Hepatocyte (in vitro differentiated cells): ENCODE measurements at regions not wholly inside any gene's neighbourhood (a gene's known extent, or its start where the extent isn't known, plus 50 kb on each side); places are given as distances from the start of the nearest gene placed in this dataset.

Experiments
- DNase-seq: peaks from one replicate; pipeline ENCODE4 v3.0.0-alpha.2; 2016; ENCODE audit warnings: low spot score
- H2AFZ ChIP-seq: fragments of 200-600 bp; sonication (generic); 2 replicates; pipeline ENCODE4 v1.6.0; 2016; ENCODE audit warnings: antibody characterized with exemption, mild to moderate bottlenecking
- H3K27ac ChIP-seq: fragments of 200-600 bp; sonication (generic); 2 replicates; pipeline ENCODE4 v1.5.1; 2016; ENCODE audit warnings: mild to moderate bottlenecking
- H3K27me3 ChIP-seq: fragments of 200-600 bp; sonication (generic); 2 replicates; pipeline ENCODE4 v1.6.1; 2016
- H3K36me3 ChIP-seq: fragments of 200-600 bp; sonication (generic); replicated peaks from 2 replicates; pipeline ENCODE4 v1.5.1; 2016; ENCODE audit warnings: low read depth; ENCODE audit not compliant: insufficient read depth
- H3K4me1 ChIP-seq: fragments of 200-600 bp; sonication (generic); 2 replicates; pipeline ENCODE4 v1.5.1; 2016; ENCODE audit warnings: mild to moderate bottlenecking, moderate library complexity; ENCODE audit not compliant: insufficient read depth
- H3K4me2 ChIP-seq: fragments of 200-600 bp; sonication (generic); 2 replicates; pipeline ENCODE4 v1.6.0; 2016
- H3K4me3 ChIP-seq: fragments of 200-600 bp; sonication (generic); 2 replicates; pipeline ENCODE4 v1.5.1; 2016; ENCODE audit warnings: mild to moderate bottlenecking
- H3K79me2 ChIP-seq: fragments of 200-600 bp; sonication (generic); 2 replicates; pipeline ENCODE4 v1.6.0; 2017; ENCODE audit warnings: mild to moderate bottlenecking
- H3K9me2 ChIP-seq: fragments of 200-600 bp; sonication (generic); replicated peaks from 2 replicates; pipeline ENCODE4 v1.6.0; 2017; ENCODE audit warnings: mild to moderate bottlenecking; ENCODE audit not compliant: insufficient read depth
- H3K9me3 ChIP-seq: fragments of 200-600 bp; sonication (generic); 2 replicates; pipeline ENCODE4 v1.5.1; 2016; ENCODE audit warnings: low read depth, mild to moderate bottlenecking
- H4K20me1 ChIP-seq: fragments of 200-600 bp; sonication (generic); 2 replicates; pipeline ENCODE4 v1.6.0; 2016; ENCODE audit warnings: mild to moderate bottlenecking; ENCODE audit not compliant: insufficient read depth, poor library complexity, severe bottlenecking
- CTCF ChIP-seq: fragments of 200-600 bp; sonication (generic); IDR thresholded peaks from 2 replicates; pipeline ENCODE4 v1.5.1; 2016; ENCODE audit warnings: antibody characterized with exemption, mild to moderate bottlenecking; ENCODE audit not compliant: poor library complexity
- EZH2 ChIP-seq: fragments of 200-600 bp; sonication (generic); IDR thresholded peaks from 2 replicates; pipeline ENCODE4 v1.6.1; 2016; ENCODE audit warnings: antibody characterized with exemption, mild to moderate bottlenecking, borderline replicate concordance
- EZH2phosphoT487 ChIP-seq: fragments of 200-600 bp; sonication (generic); IDR thresholded peaks from one replicate; pipeline ENCODE4 v1.6.1; 2018; ENCODE audit warnings: antibody characterized with exemption, mild to moderate bottlenecking, low read depth, moderate library complexity; ENCODE audit not compliant: unreplicated experiment, severe bottlenecking
- WGBS: methylation state at CpG from one replicate; pipeline ENCODE4 v1.1.6; 2016; ENCODE audit warnings: low lambda C conversion rate; ENCODE audit errors: missing lambda C conversion rate; 5-methylcytosine and 5-hydroxymethylcytosine counted together

- H4K20me1 ChIP-seq = no peaks in the 10 kb centered on the region
- no peak overlapping the region for H3K4me3 ChIP-seq
- H3K9me3 ChIP-seq = no peaks in the 10 kb centered on the region
- peak overlapping the region; percentile 22 for H3K27ac ChIP-seq
- no peaks in the 10 kb centered on the region for H3K27me3 ChIP-seq
- no peaks in the 10 kb centered on the region for H3K36me3 ChIP-seq
- no peak for DNase-seq
- TF ChIP-seq EZH2 (no peak), CTCF (no peak), EZH2phosphoT487 (no peak)
- H3K79me2 ChIP-seq = no peaks in the 10 kb centered on the region
- H2AFZ ChIP-seq = peak overlapping the region; percentile 37
- peaks cover 15% of the 10 kb centered on the region for H3K4me1 ChIP-seq
- whole genome bisulfite sequencing = 19% methylated on average over 1 of the region's 1 CpG
- H3K9me2 ChIP-seq = no peaks in the 10 kb centered on the region
- H3K4me2 ChIP-seq = no peak overlapping the region
Measured at GRCh38 chr13:79833991-79834390, 353.0 kb downstream of the NDFIP2 start.

GRCh38 chr13:79831556-79831955, 350.6 kb downstream of the NDFIP2 start:
- DNase-seq = no peak
- Histone ChIP-seq H4K20me1 (no peaks in the 10 kb centered on the region), H2AFZ (no peak overlapping the region), H3K9me3 (no peaks in the 10 kb centered on the region), H3K9me2 (no peaks in the 10 kb centered on the region), H3K36me3 (no peaks in the 10 kb centered on the region), H3K27me3 (no peaks in the 10 kb centered on the region), H3K79me2 (no peaks in the 10 kb centered on the region), H3K27ac (no peak overlapping the region), H3K4me1 (peaks cover 10% of the 10 kb centered on the region), H3K4me2 (no peak overlapping the region), H3K4me3 (no peak overlapping the region)
- TF ChIP-seq CTCF (no peak), EZH2phosphoT487 (no peak), EZH2 (no peak)
- 98% methylated on average over 3 of the region's 3 CpGs for WGBS

- Histone ChIP-seq H4K20me1 (no peaks in the 10 kb centered on the region), H3K27ac (no peak overlapping the region), H3K4me3 (no peak overlapping the region), H3K9me2 (no peaks in the 10 kb centered on the region), H3K79me2 (no peaks in the 10 kb centered on the region), H3K36me3 (no peaks in the 10 kb centered on the region), H3K27me3 (no peaks in the 10 kb centered on the region), H3K9me3 (no peaks in the 10 kb centered on the region), H3K4me1 (peaks cover 10% of the 10 kb centered on the region), H3K4me2 (no peak overlapping the region), H2AFZ (no peak overlapping the region)
- TF ChIP-seq CTCF (no peak), EZH2phosphoT487 (no peak), EZH2 (no peak)
- no peak for DNase-seq
- WGBS = 60% methylated on average over 3 of the region's 3 CpGs
Measured at GRCh38 chr13:79830945-79831344, 350.0 kb downstream of the NDFIP2 start.

GRCh38 chr13:79830426-79830825, 349.5 kb downstream of the NDFIP2 start:
- no peaks in the 10 kb centered on the region for H3K9me2 ChIP-seq
- H3K4me3 ChIP-seq = no peak overlapping the region
- H3K27me3 ChIP-seq = no peaks in the 10 kb centered on the region
- no peak overlapping the region for H3K4me2 ChIP-seq
- H3K4me1 ChIP-seq = peaks cover 10% of the 10 kb centered on the region
- H3K27ac ChIP-seq = no peak overlapping the region
- TF ChIP-seq EZH2phosphoT487 (no peak), CTCF (no peak), EZH2 (no peak)
- H3K79me2 ChIP-seq = no peaks in the 10 kb centered on the region
- H3K9me3 ChIP-seq = no peaks in the 10 kb centered on the region
- no peaks in the 10 kb centered on the region for H4K20me1 ChIP-seq
- DNase-seq = no peak
- no peak overlapping the region for H2AFZ ChIP-seq
- 89% methylated on average over 2 of the region's 2 CpGs for WGBS
- no peaks in the 10 kb centered on the region for H3K36me3 ChIP-seq
